ENCODE measurements at regions not wholly inside any gene's neighbourhood (a gene's known extent, or its start where the extent isn't known, plus 50 kb on each side); places are given as distances from the start of the nearest gene placed in this dataset.

DNA sequence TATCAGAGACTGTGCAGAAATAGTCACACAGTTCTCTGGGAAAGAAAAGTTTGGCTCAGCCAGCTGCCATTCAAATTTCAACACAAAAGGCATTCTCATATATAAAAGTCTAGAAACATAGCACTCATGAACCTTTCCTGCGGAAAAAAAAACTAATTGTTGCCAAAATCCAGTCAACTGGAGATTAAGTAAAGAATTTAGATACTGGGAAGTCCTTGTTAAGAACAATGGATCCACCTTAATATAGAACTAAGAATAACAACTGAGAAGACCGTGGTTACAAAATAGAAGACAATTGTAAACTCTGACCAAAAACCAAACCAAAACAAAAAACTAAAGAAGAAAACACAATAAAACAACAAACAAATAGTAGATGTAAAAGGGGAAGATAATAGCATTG is 238.8 kb upstream of the PCSK5 start:
- H3K9me3 Mint-ChIP-seq, result peaks cover 2 to 5% of the 10 kb centered on the region in 2 donors
- no CpG with 5 or more reads among the region's 2 CpGs for WGBS (ENCODE audit: insufficient coverage)

DNA sequence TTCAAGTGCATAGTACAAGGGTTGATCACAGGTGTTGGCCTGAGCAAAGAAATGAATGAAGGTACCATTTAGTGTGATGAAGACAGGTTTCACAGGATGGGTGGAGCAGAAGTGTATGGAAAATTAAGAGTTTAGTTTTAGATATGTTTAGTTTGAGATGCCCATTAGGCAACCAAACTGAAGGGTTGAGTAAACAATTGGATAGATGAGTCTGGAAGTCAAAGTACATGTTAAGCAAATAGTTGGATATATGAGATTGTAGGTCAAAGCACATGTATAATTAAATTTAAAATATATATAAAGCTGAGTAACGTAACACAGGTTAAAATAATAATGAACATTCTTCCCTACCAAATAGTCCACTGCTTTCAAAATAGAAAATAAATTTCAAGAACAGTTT is 237.1 kb upstream of the PCSK5 start:
- no peak overlapping the region for H3K4me3 Mint-ChIP-seq
- WGBS (ENCODE audit: insufficient coverage), result no CpG with 5 or more reads among the region's 1 CpG
- no peaks in the 10 kb centered on the region for H3K36me3 Mint-ChIP-seq

More for the DNA sequence above, 238.8 kb upstream of the PCSK5 start:
- Histone ChIP-seq H3K27me3 (ENCODE audit: control insufficient read depth, insufficient read depth, low read length) (no peaks in the 10 kb centered on the region), H3K27ac (ENCODE audit: low read length) (no peak overlapping the region), H3K4me1 (ENCODE audit: control insufficient read depth, insufficient read depth, low read length) (no peaks in the 10 kb centered on the region), H3K4me3 (ENCODE audit: low read length) (no peak overlapping the region), H3K9me3 (ENCODE audit: control insufficient read depth, insufficient read depth, low read length) (no peaks in the 10 kb centered on the region), H3K36me3 (ENCODE audit: control insufficient read depth, insufficient read depth, low read length) (no peaks in the 10 kb centered on the region)
- no peaks in the 10 kb centered on the region for H3K27me3 Mint-ChIP-seq (ENCODE audit: low read depth in 2 of 2)
- no peak for DNase-seq
- no peaks in the 10 kb centered on the region for H3K4me1 Mint-ChIP-seq
- TF ChIP-seq, protein P1, sequence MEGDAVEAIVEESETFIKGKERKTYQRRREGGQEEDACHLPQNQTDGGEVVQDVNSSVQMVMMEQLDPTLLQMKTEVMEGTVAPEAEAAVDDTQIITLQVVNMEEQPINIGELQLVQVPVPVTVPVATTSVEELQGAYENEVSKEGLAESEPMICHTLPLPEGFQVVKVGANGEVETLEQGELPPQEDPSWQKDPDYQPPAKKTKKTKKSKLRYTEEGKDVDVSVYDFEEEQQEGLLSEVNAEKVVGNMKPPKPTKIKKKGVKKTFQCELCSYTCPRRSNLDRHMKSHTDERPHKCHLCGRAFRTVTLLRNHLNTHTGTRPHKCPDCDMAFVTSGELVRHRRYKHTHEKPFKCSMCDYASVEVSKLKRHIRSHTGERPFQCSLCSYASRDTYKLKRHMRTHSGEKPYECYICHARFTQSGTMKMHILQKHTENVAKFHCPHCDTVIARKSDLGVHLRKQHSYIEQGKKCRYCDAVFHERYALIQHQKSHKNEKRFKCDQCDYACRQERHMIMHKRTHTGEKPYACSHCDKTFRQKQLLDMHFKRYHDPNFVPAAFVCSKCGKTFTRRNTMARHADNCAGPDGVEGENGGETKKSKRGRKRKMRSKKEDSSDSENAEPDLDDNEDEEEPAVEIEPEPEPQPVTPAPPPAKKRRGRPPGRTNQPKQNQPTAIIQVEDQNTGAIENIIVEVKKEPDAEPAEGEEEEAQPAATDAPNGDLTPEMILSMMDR (IDR thresholded peaks at IDR 0.05), result no peak
- intact Hi-C loops (cut with micrococcal nuclease), result no loop called here
- H3K36me3 Mint-ChIP-seq, result no peaks in the 10 kb centered on the region
- no peak overlapping the region for H3K4me3 Mint-ChIP-seq
- no peak for ATAC-seq
- H3K27ac Mint-ChIP-seq, result no peak overlapping the region

DNA sequence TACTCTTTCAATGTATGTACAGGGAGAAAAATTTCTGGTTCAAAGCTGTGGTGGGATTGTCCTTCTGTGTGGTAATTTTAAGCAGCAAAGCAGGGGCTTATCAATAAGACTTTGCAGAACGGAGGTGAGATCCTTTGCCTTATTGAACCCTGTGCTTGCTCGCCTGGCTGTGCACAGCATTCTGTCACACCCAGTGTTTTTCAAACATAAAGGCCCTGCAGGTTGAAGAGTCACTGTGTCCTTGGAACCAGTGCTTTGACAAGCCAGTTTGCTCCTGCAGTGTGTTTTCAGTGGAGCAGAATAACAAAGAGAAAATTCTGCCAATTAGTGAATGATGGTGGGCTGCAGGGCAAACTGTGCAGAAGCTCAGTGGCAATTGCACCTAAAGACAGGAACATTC is 236.7 kb upstream of the PCSK5 start:
- Histone ChIP-seq H3K27me3 (ENCODE audit: control insufficient read depth, insufficient read depth, low read length) (no peaks in the 10 kb centered on the region), H3K9me3 (ENCODE audit: control insufficient read depth, insufficient read depth, low read length) (no peaks in the 10 kb centered on the region), H3K27ac (ENCODE audit: low read length) (no peak overlapping the region), H3K36me3 (ENCODE audit: control insufficient read depth, insufficient read depth, low read length) (no peaks in the 10 kb centered on the region), H3K4me3 (ENCODE audit: low read length) (no peak overlapping the region), H3K4me1 (ENCODE audit: control insufficient read depth, insufficient read depth, low read length) (no peaks in the 10 kb centered on the region)
- Mint-ChIP-seq H3K27ac (no peak overlapping the region), H3K9me3 (peaks cover 2 to 5% of the 10 kb centered on the region in 2 donors), H3K36me3 (no peaks in the 10 kb centered on the region), H3K27me3 (ENCODE audit: low read depth in 2 of 2) (no peaks in the 10 kb centered on the region), H3K4me3 (no peak overlapping the region), H3K4me1 (no peaks in the 10 kb centered on the region)
- ATAC-seq (no peak), DNase-seq (no peak)
- intact Hi-C loops (cut with micrococcal nuclease), result no loop called here
- TF ChIP-seq, protein P1 (IDR thresholded peaks at IDR 0.05), result no peak
- 92% methylated on average over 2 of the region's 2 CpGs for WGBS (ENCODE audit: insufficient coverage)

More for the DNA sequence above, 237.1 kb upstream of the PCSK5 start:
- ATAC-seq (no peak), DNase-seq (no peak)
- Mint-ChIP-seq H3K27me3 (ENCODE audit: low read depth in 2 of 2) (no peaks in the 10 kb centered on the region), H3K4me1 (no peaks in the 10 kb centered on the region), H3K9me3 (peaks cover 2 to 5% of the 10 kb centered on the region in 2 donors), H3K27ac (no peak overlapping the region)
- intact Hi-C loops (cut with micrococcal nuclease), result no loop called here
- H3K4me3 ChIP-seq (ENCODE audit: low read length), result no peak overlapping the region
- no peaks in the 10 kb centered on the region for H3K4me1 ChIP-seq (ENCODE audit: control insufficient read depth, insufficient read depth, low read length)
- H3K36me3 ChIP-seq (ENCODE audit: control insufficient read depth, insufficient read depth, low read length), result no peaks in the 10 kb centered on the region
- H3K27me3 ChIP-seq (ENCODE audit: control insufficient read depth, insufficient read depth, low read length), result no peaks in the 10 kb centered on the region
- TF ChIP-seq, protein P1 (IDR thresholded peaks at IDR 0.05), result no peak
- H3K27ac ChIP-seq (ENCODE audit: low read length), result no peak overlapping the region
- H3K9me3 ChIP-seq (ENCODE audit: control insufficient read depth, insufficient read depth, low read length), result no peaks in the 10 kb centered on the region

DNA sequence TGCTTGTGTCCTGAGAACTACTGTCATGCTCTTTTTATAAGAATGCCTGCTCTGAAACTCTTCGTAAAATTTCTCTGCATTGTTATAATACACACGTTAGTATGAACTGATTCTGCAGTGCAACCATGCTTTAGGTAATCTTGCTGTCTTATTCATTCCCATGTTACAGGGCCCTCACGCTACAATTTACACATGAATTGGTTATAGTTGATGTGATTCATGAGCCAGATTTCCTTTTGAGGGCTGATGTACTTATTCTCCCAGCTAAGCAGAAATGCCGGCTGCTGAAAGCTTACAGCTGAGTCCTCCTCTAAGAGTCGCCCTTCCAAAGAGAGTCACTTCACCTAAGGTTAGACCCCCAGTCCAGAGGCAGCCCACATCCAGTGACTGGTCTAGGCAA is 233.5 kb upstream of the PCSK5 start:
- Histone ChIP-seq H3K27ac (ENCODE audit: low read length) (no peak overlapping the region), H3K4me1 (ENCODE audit: control insufficient read depth, insufficient read depth, low read length) (no peaks in the 10 kb centered on the region), H3K27me3 (ENCODE audit: control insufficient read depth, insufficient read depth, low read length) (no peaks in the 10 kb centered on the region), H3K36me3 (ENCODE audit: control insufficient read depth, insufficient read depth, low read length) (no peaks in the 10 kb centered on the region), H3K9me3 (ENCODE audit: control insufficient read depth, insufficient read depth, low read length) (no peaks in the 10 kb centered on the region), H3K4me3 (ENCODE audit: low read length) (no peak overlapping the region)
- Mint-ChIP-seq H3K4me1 (no peaks in the 10 kb centered on the region), H3K36me3 (no peaks in the 10 kb centered on the region), H3K9me3 (peaks cover 4 to 7% of the 10 kb centered on the region in 2 donors), H3K27me3 (ENCODE audit: low read depth in 2 of 2) (no peaks in the 10 kb centered on the region), H3K4me3 (no peak overlapping the region), H3K27ac (no peak overlapping the region)
- intact Hi-C loops (cut with micrococcal nuclease), result no loop called here
- TF ChIP-seq, protein P1 (IDR thresholded peaks at IDR 0.05), result no peak
- 73% methylated on average over 5 of the region's 5 CpGs for WGBS (ENCODE audit: insufficient coverage)
- no peak for DNase-seq
- ATAC-seq, result no peak

All from natural killer cell (primary cell).